HG03196 (cell line): ENCODE measurements at regions not wholly inside any gene's neighbourhood (a gene's known extent, or its start where the extent isn't known, plus 50 kb on each side); places are given as distances from the start of the nearest gene placed in this dataset.
"Not testable (repeated sequence)": the region's sequence is repeated elsewhere in the genome, so short reads cannot be mapped to it uniquely, and the experiment has no call there.

Source experiments
- ATAC-seq: cut with Tn5 transposase; IDR thresholded peaks from one replicate; pipeline ENCODE4 v1.9.1; 2021; ENCODE audit not compliant: unreplicated experiment

GRCh38 chr4:18155067-18156041 lies 133.8 kb upstream of the LCORL start:
- no peak for ATAC-seq

DNA sequence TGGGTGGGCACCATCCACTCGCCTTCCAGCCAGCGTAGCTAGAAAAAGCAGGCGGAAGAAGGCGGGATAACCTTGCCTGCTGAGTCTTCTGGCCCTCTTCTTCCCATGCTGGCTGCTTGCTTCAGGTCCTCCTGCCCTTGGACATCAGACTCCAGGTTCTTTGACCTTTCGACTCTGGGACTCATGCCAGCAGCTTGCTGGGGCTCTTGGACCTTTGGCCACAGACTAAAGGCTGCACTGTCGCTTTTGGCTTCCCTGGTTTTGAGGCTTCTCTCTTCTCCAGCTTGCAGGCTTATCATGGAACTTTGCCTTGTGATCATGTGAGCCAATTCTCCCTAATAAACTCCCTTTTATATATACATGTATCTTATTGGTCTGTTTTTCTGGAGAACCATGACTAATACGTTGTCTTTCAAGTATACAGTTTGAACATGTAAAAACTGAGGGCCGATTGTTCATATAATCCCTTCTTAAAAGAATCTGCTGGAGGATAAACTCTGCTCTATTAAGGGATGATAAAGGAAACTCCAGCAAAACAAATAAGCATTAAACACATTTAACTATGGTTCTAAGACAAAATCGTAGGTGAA lies 116.6 kb upstream of the LCORL start:
- ATAC-seq, result no peak

DNA sequence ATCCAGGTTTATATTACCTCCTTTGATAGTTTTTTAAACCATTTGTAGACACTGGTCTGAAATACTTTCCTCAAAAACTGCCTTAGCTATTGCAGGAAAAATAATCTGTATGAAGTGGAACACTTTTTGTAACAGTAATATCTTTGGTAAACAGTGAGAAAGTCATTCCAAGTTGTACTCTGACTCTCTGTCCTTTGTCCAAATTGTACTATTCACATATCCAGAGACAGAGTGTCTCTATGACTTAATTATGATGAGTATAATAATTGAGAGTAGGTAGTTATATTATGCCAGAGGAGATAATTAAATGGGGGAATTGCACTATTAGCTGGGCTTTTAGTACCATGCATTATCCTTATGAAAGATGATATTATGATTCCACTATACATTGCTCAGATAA lies 112.6 kb upstream of the LCORL start:
- no peak for ATAC-seq

- no peak for ATAC-seq
Measured at GRCh38 chr4:18130256-18130655, 108.7 kb upstream of the LCORL start.

DNA sequence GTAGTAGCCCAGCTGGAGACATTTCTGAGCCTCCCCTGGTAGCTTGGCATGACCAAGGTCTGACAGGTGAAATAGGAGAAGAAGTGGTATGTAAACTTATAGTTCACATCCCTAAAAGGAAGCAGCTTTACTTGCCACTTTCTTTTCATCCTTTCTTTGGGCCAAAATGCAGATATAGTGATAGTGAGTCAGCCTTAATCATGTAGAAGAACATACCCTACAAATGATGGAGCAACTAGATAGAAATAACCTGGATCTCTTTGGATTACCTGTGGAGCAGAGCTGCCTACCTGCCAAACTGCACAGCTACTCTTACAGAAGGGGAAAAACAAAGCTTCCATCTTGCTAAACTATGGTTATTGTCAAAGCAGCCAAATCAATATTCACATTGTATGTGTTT lies 106.7 kb upstream of the LCORL start:
- no peak for ATAC-seq

DNA sequence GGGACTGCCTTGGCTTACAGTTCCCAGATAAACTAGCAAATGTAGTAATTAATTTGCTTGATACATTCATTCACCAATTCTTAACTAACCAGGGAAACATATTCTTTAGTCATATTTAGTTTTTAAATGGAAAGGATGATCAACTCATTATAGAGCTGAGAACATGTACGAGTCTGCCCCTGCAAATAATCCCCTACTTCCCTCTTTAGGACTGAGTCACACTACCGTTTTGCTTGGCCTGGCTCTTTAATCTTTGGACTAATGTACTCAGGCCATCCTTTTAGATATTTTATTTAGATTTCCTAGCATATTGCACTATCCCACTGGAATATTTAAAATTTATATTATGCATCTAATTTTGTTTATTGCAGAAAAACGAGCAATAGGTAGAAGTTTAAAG lies 105.5 kb upstream of the LCORL start:
- no peak for ATAC-seq

DNA sequence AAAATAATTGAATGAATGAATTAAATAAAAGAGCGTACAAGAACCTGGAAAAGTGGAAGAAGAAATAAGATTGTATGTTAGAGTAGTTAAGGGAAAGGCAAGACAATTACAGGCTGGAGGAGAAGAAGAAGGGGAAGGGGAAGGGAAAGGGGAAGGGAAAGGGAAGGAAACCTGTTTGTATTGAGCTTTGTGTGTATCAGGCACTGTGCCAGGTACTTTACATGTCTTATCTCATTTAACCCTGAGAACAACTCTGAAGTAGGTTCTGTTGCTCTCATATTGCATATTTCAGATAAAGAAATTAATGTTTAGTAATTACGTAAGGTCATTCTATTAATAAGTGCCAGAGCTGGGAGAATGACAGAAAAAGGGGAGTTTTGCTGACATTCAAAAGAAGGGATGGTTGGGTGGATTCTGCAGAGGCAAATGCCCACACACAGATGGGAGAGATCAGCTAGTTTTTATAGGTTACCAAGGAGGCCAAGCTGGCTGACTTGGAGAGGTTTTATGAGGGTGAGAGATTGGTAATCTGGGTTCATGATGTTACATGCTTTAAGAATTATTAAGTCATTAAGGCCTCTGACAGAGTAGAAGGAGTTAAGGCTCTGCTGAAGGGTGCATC lies 92.3 kb upstream of the LCORL start:
- no peak for ATAC-seq

DNA sequence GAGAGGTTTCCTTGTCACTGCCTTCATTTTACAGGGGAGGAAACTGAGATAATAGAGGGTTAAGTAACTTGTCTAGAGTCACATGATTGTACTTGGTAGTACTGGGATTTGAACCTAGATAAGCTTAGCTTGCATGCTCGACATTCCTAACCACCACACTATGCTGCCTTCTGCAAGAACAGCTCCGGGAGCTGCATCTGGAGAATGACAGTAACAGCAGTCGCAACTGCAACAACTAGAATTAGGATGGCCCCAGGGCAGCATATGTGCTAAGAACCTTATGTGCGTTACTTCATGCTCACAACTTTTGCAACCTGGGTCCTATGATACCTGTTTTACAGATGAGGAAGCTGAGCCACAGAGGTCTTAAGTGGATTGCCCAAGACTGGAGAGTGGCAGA lies 89.5 kb upstream of the LCORL start:
- ATAC-seq, result no peak

- no peak for ATAC-seq
Measured at GRCh38 chr4:18110099-18110498, 88.5 kb upstream of the LCORL start.

GRCh38 chr4:18109676-18110075 lies 88.1 kb upstream of the LCORL start:
- no peak for ATAC-seq

GRCh38 chr4:18107848-18108528 lies 86.4 kb upstream of the LCORL start:
- ATAC-seq, result not testable (repeated sequence)

DNA sequence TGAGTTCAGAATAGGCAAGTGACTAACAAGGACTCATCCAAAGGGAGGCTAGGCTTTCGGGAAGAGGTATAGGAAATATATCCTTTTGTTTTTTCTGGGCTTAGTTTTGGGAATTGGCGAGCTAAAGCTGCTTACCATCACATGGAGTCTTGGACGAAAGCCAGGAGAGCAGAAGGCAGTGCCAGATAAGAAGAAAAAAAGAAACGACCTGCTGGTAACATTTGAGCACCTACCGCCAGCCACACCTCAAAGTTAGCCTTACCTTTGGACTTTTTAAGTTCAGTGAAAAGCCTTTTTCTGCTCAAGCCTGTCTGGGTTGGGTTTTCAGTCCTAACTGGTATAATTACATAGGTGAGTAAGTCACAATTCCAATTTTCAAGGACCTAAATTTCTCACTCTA lies 85.1 kb upstream of the LCORL start:
- no peak for ATAC-seq

DNA sequence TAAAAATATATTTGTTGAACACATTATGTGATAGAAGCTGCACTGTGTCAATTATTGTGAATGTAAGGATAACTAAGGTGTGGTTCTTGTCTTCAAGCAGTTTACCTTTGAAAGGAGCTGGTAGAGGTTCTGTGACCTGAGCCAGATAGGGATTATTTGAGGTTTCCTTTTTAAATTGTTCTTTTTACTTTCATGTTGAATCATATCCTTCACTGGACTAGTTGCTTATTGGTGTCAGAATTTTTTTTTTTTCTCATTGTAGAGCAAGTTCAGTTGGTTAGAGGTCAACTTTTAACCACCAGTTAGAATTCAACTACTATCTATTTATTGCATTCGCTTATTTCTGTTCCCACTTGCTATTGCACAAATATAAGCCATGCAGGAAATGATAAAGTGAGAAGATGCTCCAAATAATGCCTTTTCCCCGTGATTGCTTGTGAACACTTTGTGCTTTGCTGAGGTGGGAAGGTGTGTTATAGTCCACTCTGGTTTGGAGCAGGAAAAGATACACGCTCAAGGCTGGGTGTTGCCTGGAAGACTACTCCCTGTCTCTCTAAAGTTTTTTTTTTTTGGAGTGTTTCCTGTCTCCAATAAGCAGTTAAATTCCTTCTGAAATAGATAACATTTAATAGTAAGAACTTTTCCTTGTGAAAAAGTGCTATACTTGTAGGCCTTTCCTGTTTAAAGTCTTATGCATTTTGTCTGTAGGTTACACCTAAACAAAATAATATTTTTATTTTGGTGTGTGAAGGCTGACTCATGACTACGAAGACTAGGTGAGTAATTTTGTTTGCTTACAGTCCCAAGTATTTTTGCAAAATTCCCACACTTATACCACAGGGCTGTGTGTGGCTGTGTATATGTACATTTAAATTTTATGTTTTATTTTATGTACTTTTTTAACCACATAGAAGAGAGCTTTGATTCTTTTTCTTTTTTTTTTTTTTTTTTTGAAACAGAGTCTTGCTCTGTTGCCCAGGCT lies 83.8 kb upstream of the LCORL start:
- peak; percentile 78 for ATAC-seq

GRCh38 chr4:18103876-18104605 lies 82.5 kb upstream of the LCORL start:
- no peak for ATAC-seq

DNA sequence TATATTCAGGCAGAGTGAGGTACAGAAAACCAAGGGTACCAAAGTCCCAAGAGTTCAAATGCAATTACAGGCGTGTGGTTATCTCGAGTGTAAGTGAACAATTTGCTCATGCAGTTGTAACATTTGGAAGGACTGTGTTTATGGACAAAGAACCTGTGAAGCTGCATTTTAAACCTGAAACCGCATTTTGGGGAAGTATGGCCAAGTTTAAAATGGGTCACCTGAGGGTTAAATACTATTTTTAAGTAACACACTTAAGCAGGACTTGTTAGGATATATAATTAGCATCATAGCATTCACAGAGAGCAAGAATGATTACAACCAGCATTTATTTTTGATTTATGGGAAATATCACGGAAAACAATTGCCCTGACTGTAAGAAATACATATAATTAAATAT lies 79.1 kb upstream of the LCORL start:
- no peak for ATAC-seq

DNA sequence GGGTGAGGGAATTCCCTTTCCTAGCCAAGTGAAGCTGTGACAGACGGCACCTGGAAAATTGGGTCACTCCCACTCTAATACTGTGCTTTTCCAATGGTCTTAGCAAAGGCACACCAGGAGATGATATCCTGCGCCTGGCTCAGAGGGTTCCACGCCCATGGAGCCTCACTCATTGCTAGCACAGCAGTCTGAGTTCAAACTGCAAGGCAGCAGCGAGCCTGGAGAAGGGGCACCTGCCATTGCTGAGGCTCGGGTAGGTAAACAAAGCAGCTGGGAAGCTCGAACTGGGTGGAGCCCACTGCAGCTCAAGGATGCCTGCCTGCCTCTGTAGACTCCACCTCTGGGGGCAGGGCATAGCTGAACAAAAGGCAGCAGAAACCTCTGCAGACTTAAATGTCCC lies 68.9 kb upstream of the LCORL start:
- not testable (repeated sequence) for ATAC-seq

- no peak for ATAC-seq
Measured at GRCh38 chr4:18082236-18082635, 60.7 kb upstream of the LCORL start.

GRCh38 chr4:18081708-18082107 lies 60.2 kb upstream of the LCORL start:
- ATAC-seq, result no peak

DNA sequence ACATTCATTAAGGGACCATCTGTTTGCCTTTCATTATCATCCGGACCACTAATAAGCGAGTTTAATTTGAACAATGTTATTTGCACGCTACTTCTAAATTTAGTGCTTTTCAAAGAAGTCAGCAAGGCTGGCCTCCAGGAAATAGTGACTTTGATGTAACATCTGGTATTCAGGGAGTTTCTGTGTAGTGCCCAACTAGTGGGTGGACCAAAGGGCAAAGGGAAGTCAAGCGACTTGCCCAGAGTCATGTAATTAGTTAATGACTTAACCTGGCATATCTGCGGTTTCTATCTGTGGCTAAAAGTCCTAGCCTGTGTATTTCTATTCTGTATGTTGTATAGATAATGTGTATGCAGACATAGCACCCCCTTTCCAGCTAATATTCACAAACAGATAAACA lies 56.3 kb upstream of the LCORL start:
- ATAC-seq, result peak; percentile 75
